ENCODE measurements at regions not wholly inside any gene's neighbourhood (a gene's known extent, or its start where the extent isn't known, plus 50 kb on each side); places are given as distances from the start of the nearest gene placed in this dataset.
A peak's percentile ranks its signal among the peaks of the same experiment; 100 is the strongest.

GRCh38 chr9:107397076-107398044 lies 92.2 kb downstream of the KLF4 start:
- Histone ChIP-seq H2AFZ (ENCODE audit: low read depth, low read length) (no peak overlapping the region), H3K4ac (ENCODE audit: low read depth in 1 of 2, low read length in 2 of 2) (no peak overlapping the region), H3K36me3 (ENCODE audit: control insufficient read depth in 1 of 2, insufficient read depth in 2 of 2, low read depth in 1 of 2, low read length in 2 of 2) (no peaks in the 10 kb centered on the region), H3K4me3 (ENCODE audit: insufficient read depth in 1 of 2, low read depth in 1 of 2, low read length in 2 of 2) (no peak overlapping the region), H2AK5ac (ENCODE audit: low read length, severe bottlenecking) (no peak overlapping the region), H4K91ac (ENCODE audit: low read length) (no peak overlapping the region), H2BK12ac (ENCODE audit: low read length in 2 of 2) (no peak overlapping the region), H3K27me3 (ENCODE audit: control insufficient read depth in 1 of 2, insufficient read depth in 1 of 2, low read length in 2 of 2) (peaks cover 0 to 9% of the 10 kb centered on the region in 2 experiments), H3K4me2 (ENCODE audit: low read length, poor library complexity, severe bottlenecking) (no peak overlapping the region), H3K4me1 (ENCODE audit: control insufficient read depth, insufficient read depth, low read depth, low read length) (no peaks in the 10 kb centered on the region), H2BK5ac (ENCODE audit: low read depth, low read length, poor library complexity, severe bottlenecking) (no peak overlapping the region), H3K9me3 (ENCODE audit: control insufficient read depth, low read length) (no peaks in the 10 kb centered on the region), H4K8ac (ENCODE audit: low read length) (no peak overlapping the region), H3K18ac (ENCODE audit: low read depth in 1 of 2, low read length in 2 of 2) (no peak overlapping the region), H3K14ac (ENCODE audit: low read length in 2 of 2) (no peak overlapping the region), H3K27ac (ENCODE audit: low read length, poor library complexity, severe bottlenecking) (no peak overlapping the region), H2BK120ac (ENCODE audit: low read depth, low read length) (no peak overlapping the region), H3K23ac (ENCODE audit: low read length in 2 of 2) (no peak overlapping the region), H2BK15ac (ENCODE audit: low read depth, poor library complexity, severe bottlenecking) (no peak overlapping the region), H3K79me1 (replicated peaks; ENCODE audit: low read length, poor library complexity, severe bottlenecking) (no peaks in the 10 kb centered on the region), H3K9ac (ENCODE audit: low read length) (peak overlapping the region; percentile 20)
- WGBS = 87% methylated on average over 11 of the region's 12 CpGs
- no peak for DNase-seq

- H4K91ac ChIP-seq (ENCODE audit: low read length) = no peak overlapping the region
Measured at GRCh38 chr9:107394264-107394663, 95.3 kb downstream of the KLF4 start.

GRCh38 chr9:107390778-107391177 lies 98.8 kb downstream of the KLF4 start:
- no peak overlapping the region for H3K9ac ChIP-seq (ENCODE audit: low read length)
- H3K4me2 ChIP-seq (ENCODE audit: low read length, poor library complexity, severe bottlenecking) = no peak overlapping the region
- no peak for DNase-seq
- no peak overlapping the region for H4K91ac ChIP-seq (ENCODE audit: low read length)
- peaks cover 0 to 12% of the 10 kb centered on the region in 2 experiments for H3K27me3 ChIP-seq (ENCODE audit: control insufficient read depth in 1 of 2, insufficient read depth in 1 of 2, low read length in 2 of 2)
- H4K8ac ChIP-seq (ENCODE audit: low read length) = no peak overlapping the region
- no peaks in the 10 kb centered on the region for H3K79me1 ChIP-seq (replicated peaks; ENCODE audit: low read length, poor library complexity, severe bottlenecking)
- H3K27ac ChIP-seq (ENCODE audit: low read length, poor library complexity, severe bottlenecking) = no peak overlapping the region
- no peaks in the 10 kb centered on the region for H3K4me1 ChIP-seq (ENCODE audit: control insufficient read depth, insufficient read depth, low read depth, low read length)
- H3K36me3 ChIP-seq (ENCODE audit: control insufficient read depth in 1 of 2, insufficient read depth in 2 of 2, low read depth in 1 of 2, low read length in 2 of 2) = no peaks in the 10 kb centered on the region
- H3K9me3 ChIP-seq (ENCODE audit: control insufficient read depth, low read length) = no peaks in the 10 kb centered on the region
- H3K4ac ChIP-seq (ENCODE audit: low read depth in 1 of 2, low read length in 2 of 2) = no peak overlapping the region
- no peak overlapping the region for H3K4me3 ChIP-seq (ENCODE audit: insufficient read depth in 1 of 2, low read depth in 1 of 2, low read length in 2 of 2)
- no peak overlapping the region for H2AFZ ChIP-seq (ENCODE audit: low read depth, low read length)
- H3K18ac ChIP-seq (ENCODE audit: low read depth in 1 of 2, low read length in 2 of 2) = no peak overlapping the region
- H2BK120ac ChIP-seq (ENCODE audit: low read depth, low read length) = no peak overlapping the region
- no peak overlapping the region for H2BK5ac ChIP-seq (ENCODE audit: low read depth, low read length, poor library complexity, severe bottlenecking)
- H2BK12ac ChIP-seq (ENCODE audit: low read length in 2 of 2) = no peak overlapping the region
- H2BK15ac ChIP-seq (ENCODE audit: low read depth, poor library complexity, severe bottlenecking) = no peak overlapping the region
- no peak overlapping the region for H3K14ac ChIP-seq (ENCODE audit: low read length in 2 of 2)
- H2AK5ac ChIP-seq (ENCODE audit: low read length, severe bottlenecking) = no peak overlapping the region
- WGBS = 93% methylated on average over 3 of the region's 4 CpGs
- H3K23ac ChIP-seq (ENCODE audit: low read length in 2 of 2) = no peak overlapping the region

More at GRCh38 chr9:107394264-107394663, 95.3 kb downstream of the KLF4 start:
- H3K4ac ChIP-seq (ENCODE audit: low read depth in 1 of 2, low read length in 2 of 2) = no peak overlapping the region
- H3K4me3 ChIP-seq (ENCODE audit: insufficient read depth in 1 of 2, low read depth in 1 of 2, low read length in 2 of 2) = no peak overlapping the region
- no peak overlapping the region for H4K8ac ChIP-seq (ENCODE audit: low read length)
- 57% methylated on average over 5 of the region's 5 CpGs for WGBS
- H3K27ac ChIP-seq (ENCODE audit: low read length, poor library complexity, severe bottlenecking) = no peak overlapping the region
- no peak overlapping the region for H3K18ac ChIP-seq (ENCODE audit: low read depth in 1 of 2, low read length in 2 of 2)
- no peaks in the 10 kb centered on the region for H3K79me1 ChIP-seq (replicated peaks; ENCODE audit: low read length, poor library complexity, severe bottlenecking)
- H2BK12ac ChIP-seq (ENCODE audit: low read length in 2 of 2) = no peak overlapping the region
- no peak overlapping the region for H2AFZ ChIP-seq (ENCODE audit: low read depth, low read length)
- H3K9me3 ChIP-seq (ENCODE audit: control insufficient read depth, low read length) = no peaks in the 10 kb centered on the region
- no peak overlapping the region for H2AK5ac ChIP-seq (ENCODE audit: low read length, severe bottlenecking)
- peaks cover 0 to 9% of the 10 kb centered on the region in 2 experiments for H3K27me3 ChIP-seq (ENCODE audit: control insufficient read depth in 1 of 2, insufficient read depth in 1 of 2, low read length in 2 of 2)
- DNase-seq = no peak
- H3K4me2 ChIP-seq (ENCODE audit: low read length, poor library complexity, severe bottlenecking) = no peak overlapping the region
- no peak overlapping the region for H2BK15ac ChIP-seq (ENCODE audit: low read depth, poor library complexity, severe bottlenecking)
- H2BK5ac ChIP-seq (ENCODE audit: low read depth, low read length, poor library complexity, severe bottlenecking) = no peak overlapping the region
- H3K9ac ChIP-seq (ENCODE audit: low read length) = no peak overlapping the region
- no peaks in the 10 kb centered on the region for H3K36me3 ChIP-seq (ENCODE audit: control insufficient read depth in 1 of 2, insufficient read depth in 2 of 2, low read depth in 1 of 2, low read length in 2 of 2)
- no peak overlapping the region for H2BK120ac ChIP-seq (ENCODE audit: low read depth, low read length)
- no peak overlapping the region for H3K23ac ChIP-seq (ENCODE audit: low read length in 2 of 2)
- H3K4me1 ChIP-seq (ENCODE audit: control insufficient read depth, insufficient read depth, low read depth, low read length) = no peaks in the 10 kb centered on the region
- H3K14ac ChIP-seq (ENCODE audit: low read length in 2 of 2) = no peak overlapping the region

- H2AK5ac ChIP-seq (ENCODE audit: low read length, severe bottlenecking) = no peak overlapping the region
- H2BK15ac ChIP-seq (ENCODE audit: low read depth, poor library complexity, severe bottlenecking) = no peak overlapping the region
- H3K14ac ChIP-seq (ENCODE audit: low read length in 2 of 2) = no peak overlapping the region
- H3K4ac ChIP-seq (ENCODE audit: low read depth in 1 of 2, low read length in 2 of 2) = no peak overlapping the region
- peak overlapping the region in 1 of 2 experiments; percentile 28 for H3K4me3 ChIP-seq (ENCODE audit: insufficient read depth in 1 of 2, low read depth in 1 of 2, low read length in 2 of 2)
- H3K27ac ChIP-seq (ENCODE audit: low read length, poor library complexity, severe bottlenecking) = no peak overlapping the region
- no peak overlapping the region for H2BK5ac ChIP-seq (ENCODE audit: low read depth, low read length, poor library complexity, severe bottlenecking)
- no peak overlapping the region for H2BK12ac ChIP-seq (ENCODE audit: low read length in 2 of 2)
- H3K27me3 ChIP-seq (ENCODE audit: control insufficient read depth in 1 of 2, insufficient read depth in 1 of 2, low read length in 2 of 2) = peaks cover 0 to 14% of the 10 kb centered on the region in 2 experiments
- no peak overlapping the region for H2BK120ac ChIP-seq (ENCODE audit: low read depth, low read length)
- no peak overlapping the region for H3K23ac ChIP-seq (ENCODE audit: low read length in 2 of 2)
- no peaks in the 10 kb centered on the region for H3K36me3 ChIP-seq (ENCODE audit: control insufficient read depth in 1 of 2, insufficient read depth in 2 of 2, low read depth in 1 of 2, low read length in 2 of 2)
- 91% methylated on average over 8 of the region's 8 CpGs for WGBS
- no peaks in the 10 kb centered on the region for H3K9me3 ChIP-seq (ENCODE audit: control insufficient read depth, low read length)
- no peak for DNase-seq
- H3K79me1 ChIP-seq (replicated peaks; ENCODE audit: low read length, poor library complexity, severe bottlenecking) = no peaks in the 10 kb centered on the region
- H2AFZ ChIP-seq (ENCODE audit: low read depth, low read length) = no peak overlapping the region
- H3K4me1 ChIP-seq (ENCODE audit: control insufficient read depth, insufficient read depth, low read depth, low read length) = no peaks in the 10 kb centered on the region
- H4K91ac ChIP-seq (ENCODE audit: low read length) = no peak overlapping the region
- H4K8ac ChIP-seq (ENCODE audit: low read length) = no peak overlapping the region
- no peak overlapping the region for H3K9ac ChIP-seq (ENCODE audit: low read length)
- H3K4me2 ChIP-seq (ENCODE audit: low read length, poor library complexity, severe bottlenecking) = no peak overlapping the region
- H3K18ac ChIP-seq (ENCODE audit: low read depth in 1 of 2, low read length in 2 of 2) = no peak overlapping the region
Measured at GRCh38 chr9:107390279-107390678, 99.3 kb downstream of the KLF4 start.

Data from mesenchymal stem cell (in vitro differentiated cells and primary cell).